ENCODE measurements at regions not wholly inside any gene's neighbourhood (a gene's known extent, or its start where the extent isn't known, plus 50 kb on each side); places are given as distances from the start of the nearest gene placed in this dataset.
"Not testable (repeated sequence)": the region's sequence is repeated elsewhere in the genome, so short reads cannot be mapped to it uniquely, and the experiment has no call there.

- H3K9me3 Mint-ChIP-seq; H3K4me3 ChIP-seq (ENCODE audit: low read depth, low read length); ATAC-seq (ENCODE audit: low read depth in 2 of 2); H3K36me3 ChIP-seq (ENCODE audit: control insufficient read depth, insufficient read depth, low read length); H3K27ac ChIP-seq (ENCODE audit: insufficient read depth, low read length, poor library complexity, severe bottlenecking); H3K27me3 ChIP-seq (ENCODE audit: control insufficient read depth, insufficient read depth, low read length); H3K36me3 Mint-ChIP-seq; H3K9me3 ChIP-seq (ENCODE audit: control insufficient read depth in 2 of 2, low read length in 2 of 2); DNase-seq; H3K27ac Mint-ChIP-seq; H3K4me1 ChIP-seq (ENCODE audit: control insufficient read depth, insufficient read depth, low read length, poor library complexity, severe bottlenecking); H3K4me3 Mint-ChIP-seq; H3K4me1 Mint-ChIP-seq: not testable (repeated sequence)
- H3K27me3 Mint-ChIP-seq, result peaks cover 40% of the 10 kb centered on the region
Observed at GRCh38 chr2:65568656-65569440, 136.4 kb upstream of the SPRED2 start.

GRCh38 chr2:65566617-65567016, 134.2 kb upstream of the SPRED2 start:
- Mint-ChIP-seq H3K27ac (no peak overlapping the region), H3K4me3 (no peak overlapping the region), H3K36me3 (no peaks in the 10 kb centered on the region), H3K4me1 (peaks cover 0 to 5% (median 0%) of the 10 kb centered on the region in 4 donors), H3K9me3 (peaks cover 0 to 1% (median 0%) of the 10 kb centered on the region in 7 donors), H3K27me3 (peaks cover 33% of the 10 kb centered on the region)
- Histone ChIP-seq H3K4me1 (ENCODE audit: control insufficient read depth, insufficient read depth, low read length, poor library complexity, severe bottlenecking) (no peaks in the 10 kb centered on the region), H3K27ac (ENCODE audit: insufficient read depth, low read length, poor library complexity, severe bottlenecking) (no peak overlapping the region), H3K4me3 (ENCODE audit: low read depth, low read length) (no peak overlapping the region), H3K36me3 (ENCODE audit: control insufficient read depth, insufficient read depth, low read length) (no peaks in the 10 kb centered on the region), H3K27me3 (ENCODE audit: control insufficient read depth, insufficient read depth, low read length) (no peaks in the 10 kb centered on the region), H3K9me3 (ENCODE audit: control insufficient read depth in 2 of 2, low read length in 2 of 2) (no peaks in the 10 kb centered on the region)
- peak in 1 of 3 donors; percentile 15 for DNase-seq
- no peak for ATAC-seq (ENCODE audit: low read depth in 2 of 2)

- Histone ChIP-seq H3K27ac (ENCODE audit: insufficient read depth, low read length, poor library complexity, severe bottlenecking) (no peak overlapping the region), H3K4me3 (ENCODE audit: low read depth, low read length) (no peak overlapping the region), H3K9me3 (ENCODE audit: control insufficient read depth in 2 of 2, low read length in 2 of 2) (no peaks in the 10 kb centered on the region), H3K36me3 (ENCODE audit: control insufficient read depth, insufficient read depth, low read length) (no peaks in the 10 kb centered on the region), H3K27me3 (ENCODE audit: control insufficient read depth, insufficient read depth, low read length) (no peaks in the 10 kb centered on the region), H3K4me1 (ENCODE audit: control insufficient read depth, insufficient read depth, low read length, poor library complexity, severe bottlenecking) (no peaks in the 10 kb centered on the region)
- ATAC-seq (ENCODE audit: low read depth in 2 of 2) (no peak), DNase-seq (no peak)
- H3K36me3 Mint-ChIP-seq, result no peaks in the 10 kb centered on the region
- peaks cover 0 to 1% (median 0%) of the 10 kb centered on the region in 7 donors for H3K9me3 Mint-ChIP-seq
- peaks cover 33% of the 10 kb centered on the region for H3K27me3 Mint-ChIP-seq
- no peak overlapping the region for H3K4me3 Mint-ChIP-seq
- peaks cover 0 to 5% (median 0%) of the 10 kb centered on the region in 4 donors for H3K4me1 Mint-ChIP-seq
- H3K27ac Mint-ChIP-seq, result no peak overlapping the region
Observed at GRCh38 chr2:65565681-65566080, 133.3 kb upstream of the SPRED2 start.

- no peak overlapping the region for H3K27ac Mint-ChIP-seq
- H3K4me3 Mint-ChIP-seq, result no peak overlapping the region
- H3K4me1 Mint-ChIP-seq, result peaks cover 0 to 5% (median 0%) of the 10 kb centered on the region in 4 donors
- Histone ChIP-seq H3K36me3 (ENCODE audit: control insufficient read depth, insufficient read depth, low read length) (no peaks in the 10 kb centered on the region), H3K27ac (ENCODE audit: insufficient read depth, low read length, poor library complexity, severe bottlenecking) (no peak overlapping the region), H3K4me3 (ENCODE audit: low read depth, low read length) (no peak overlapping the region), H3K27me3 (ENCODE audit: control insufficient read depth, insufficient read depth, low read length) (no peaks in the 10 kb centered on the region), H3K4me1 (ENCODE audit: control insufficient read depth, insufficient read depth, low read length, poor library complexity, severe bottlenecking) (no peaks in the 10 kb centered on the region), H3K9me3 (ENCODE audit: control insufficient read depth in 2 of 2, low read length in 2 of 2) (no peaks in the 10 kb centered on the region)
- peaks cover 24% of the 10 kb centered on the region for H3K27me3 Mint-ChIP-seq
- H3K9me3 Mint-ChIP-seq, result peaks cover 0 to 1% (median 0%) of the 10 kb centered on the region in 7 donors
- no peaks in the 10 kb centered on the region for H3K36me3 Mint-ChIP-seq
- ATAC-seq (ENCODE audit: low read depth in 2 of 2) (no peak), DNase-seq (no peak)
Observed at GRCh38 chr2:65564299-65564698, 131.9 kb upstream of the SPRED2 start.

- H3K27me3 Mint-ChIP-seq, result peaks cover 18% of the 10 kb centered on the region
- no peak overlapping the region for H3K4me3 ChIP-seq (ENCODE audit: low read depth, low read length)
- H3K9me3 ChIP-seq (ENCODE audit: control insufficient read depth in 2 of 2, low read length in 2 of 2), result no peaks in the 10 kb centered on the region
- H3K4me3 Mint-ChIP-seq, result no peak overlapping the region
- no peak overlapping the region for H3K27ac Mint-ChIP-seq
- no peaks in the 10 kb centered on the region for H3K4me1 ChIP-seq (ENCODE audit: control insufficient read depth, insufficient read depth, low read length, poor library complexity, severe bottlenecking)
- H3K36me3 ChIP-seq (ENCODE audit: control insufficient read depth, insufficient read depth, low read length), result no peaks in the 10 kb centered on the region
- no peak for DNase-seq
- no peak overlapping the region for H3K27ac ChIP-seq (ENCODE audit: insufficient read depth, low read length, poor library complexity, severe bottlenecking)
- H3K9me3 Mint-ChIP-seq, result peaks cover 0 to 1% (median 0%) of the 10 kb centered on the region in 7 donors
- no peaks in the 10 kb centered on the region for H3K27me3 ChIP-seq (ENCODE audit: control insufficient read depth, insufficient read depth, low read length)
- H3K36me3 Mint-ChIP-seq, result no peaks in the 10 kb centered on the region
- no peak for ATAC-seq (ENCODE audit: low read depth in 2 of 2)
- peaks cover 0 to 5% (median 0%) of the 10 kb centered on the region in 4 donors for H3K4me1 Mint-ChIP-seq
Observed at GRCh38 chr2:65562890-65563289, 130.5 kb upstream of the SPRED2 start.

DNA sequence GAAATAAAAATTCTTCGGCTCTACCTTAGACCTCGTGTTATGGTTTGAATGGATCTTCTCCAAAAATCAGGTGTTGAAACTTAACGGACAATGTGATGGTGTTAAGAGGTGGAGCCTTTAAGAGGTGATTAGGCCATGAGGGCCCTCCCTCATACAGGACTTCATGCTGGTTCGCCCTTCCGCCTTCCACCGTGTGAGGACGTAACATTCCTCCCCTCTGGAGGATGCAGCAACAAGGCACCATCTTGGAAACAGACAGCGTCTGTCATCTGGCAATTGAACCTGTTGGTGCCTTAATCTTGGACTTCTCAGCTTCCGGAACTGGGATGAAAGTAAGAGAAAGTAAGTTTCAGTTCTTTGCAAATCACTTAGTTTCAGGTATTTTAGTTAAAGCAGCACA, 126.3 kb upstream of the SPRED2 start:
- Mint-ChIP-seq H3K9me3 (peaks cover 0 to 2% (median 0%) of the 10 kb centered on the region in 7 donors), H3K36me3 (no peaks in the 10 kb centered on the region), H3K4me1 (no peaks in the 10 kb centered on the region), H3K27ac (no peak overlapping the region), H3K27me3 (peaks cover 10% of the 10 kb centered on the region), H3K4me3 (no peak overlapping the region)
- no peak for DNase-seq
- Histone ChIP-seq H3K4me3 (ENCODE audit: low read depth, low read length) (no peak overlapping the region), H3K27ac (ENCODE audit: insufficient read depth, low read length, poor library complexity, severe bottlenecking) (no peak overlapping the region), H3K4me1 (ENCODE audit: control insufficient read depth, insufficient read depth, low read length, poor library complexity, severe bottlenecking) (no peaks in the 10 kb centered on the region), H3K36me3 (ENCODE audit: control insufficient read depth, insufficient read depth, low read length) (no peaks in the 10 kb centered on the region), H3K9me3 (ENCODE audit: control insufficient read depth in 2 of 2, low read length in 2 of 2) (no peaks in the 10 kb centered on the region), H3K27me3 (ENCODE audit: control insufficient read depth, insufficient read depth, low read length) (no peaks in the 10 kb centered on the region)
- ATAC-seq (ENCODE audit: low read depth in 2 of 2), result no peak

DNA sequence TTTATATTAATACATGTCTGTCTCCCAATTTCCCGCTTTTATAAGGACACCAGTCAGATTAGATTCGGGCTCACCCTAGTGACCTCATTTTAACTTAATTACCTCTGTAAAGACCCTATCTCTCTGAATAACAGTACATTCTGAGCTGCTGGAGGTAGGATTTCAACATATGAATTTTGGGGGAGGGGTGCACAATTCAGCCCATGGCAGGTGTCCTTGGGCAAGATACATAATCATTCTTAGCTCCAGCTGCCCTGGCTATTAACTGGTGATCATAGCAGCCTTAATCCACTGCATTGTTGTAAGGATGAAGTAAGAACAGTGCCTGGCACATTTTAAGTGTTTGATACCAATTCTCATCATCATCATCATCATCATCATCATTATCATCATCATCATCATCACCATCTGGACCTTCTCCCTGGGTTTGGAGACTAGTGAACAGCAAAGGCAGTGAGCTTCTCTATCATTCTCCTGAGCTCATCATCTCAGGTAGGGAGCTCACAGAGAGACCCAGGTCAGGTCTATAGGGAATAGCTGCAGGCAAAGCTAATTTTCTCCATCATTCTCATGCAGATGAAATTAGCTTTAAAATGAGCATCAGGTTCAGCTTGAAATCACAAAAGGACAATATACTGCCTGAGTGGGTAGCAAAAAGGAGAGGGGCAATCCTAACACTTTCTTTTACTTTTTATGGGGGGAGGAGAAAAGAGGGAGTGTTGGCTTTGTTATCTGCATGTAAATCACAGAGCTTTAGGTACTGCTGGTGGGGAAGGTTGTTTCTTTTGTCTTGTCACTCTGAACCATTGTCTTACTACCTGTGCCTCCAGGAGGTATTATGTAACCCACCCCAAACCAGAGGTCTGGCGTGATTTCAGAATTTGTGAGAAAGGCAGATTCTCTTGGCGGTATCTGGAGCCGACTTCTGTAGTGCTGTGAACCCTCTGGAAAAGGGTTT, 125.5 kb upstream of the SPRED2 start:
- H3K36me3 Mint-ChIP-seq, result no peaks in the 10 kb centered on the region
- Histone ChIP-seq H3K9me3 (ENCODE audit: control insufficient read depth in 2 of 2, low read length in 2 of 2) (no peaks in the 10 kb centered on the region), H3K27me3 (ENCODE audit: control insufficient read depth, insufficient read depth, low read length) (no peaks in the 10 kb centered on the region), H3K4me1 (ENCODE audit: control insufficient read depth, insufficient read depth, low read length, poor library complexity, severe bottlenecking) (no peaks in the 10 kb centered on the region), H3K4me3 (ENCODE audit: low read depth, low read length) (no peak overlapping the region), H3K27ac (ENCODE audit: insufficient read depth, low read length, poor library complexity, severe bottlenecking) (no peak overlapping the region), H3K36me3 (ENCODE audit: control insufficient read depth, insufficient read depth, low read length) (no peaks in the 10 kb centered on the region)
- DNase-seq (no peak), ATAC-seq (ENCODE audit: low read depth in 2 of 2) (no peak)
- H3K4me3 Mint-ChIP-seq, result no peak overlapping the region
- H3K27me3 Mint-ChIP-seq, result peaks cover 10% of the 10 kb centered on the region
- H3K9me3 Mint-ChIP-seq, result peaks cover 0 to 2% (median 0%) of the 10 kb centered on the region in 7 donors
- H3K4me1 Mint-ChIP-seq, result peaks cover 0 to 4% (median 0%) of the 10 kb centered on the region in 4 donors
- no peak overlapping the region for H3K27ac Mint-ChIP-seq
